HT1080 (cell line): ENCODE measurements at regions not wholly inside any gene's neighbourhood (a gene's known extent, or its start where the extent isn't known, plus 50 kb on each side); places are given as distances from the start of the nearest gene placed in this dataset.
"Not testable (repeated sequence)": the region's sequence is repeated elsewhere in the genome, so short reads cannot be mapped to it uniquely, and the experiment has no call there.

Experiments
- DNase-seq: peaks from one replicate; pipeline ENCODE4 v3.0.0-alpha.2; 2015; ENCODE audit warnings: low read depth

- DNase-seq: no peak
Measured at GRCh38 chr1:99062192-99062591, 57.5 kb upstream of the PLPPR5 start.

DNA sequence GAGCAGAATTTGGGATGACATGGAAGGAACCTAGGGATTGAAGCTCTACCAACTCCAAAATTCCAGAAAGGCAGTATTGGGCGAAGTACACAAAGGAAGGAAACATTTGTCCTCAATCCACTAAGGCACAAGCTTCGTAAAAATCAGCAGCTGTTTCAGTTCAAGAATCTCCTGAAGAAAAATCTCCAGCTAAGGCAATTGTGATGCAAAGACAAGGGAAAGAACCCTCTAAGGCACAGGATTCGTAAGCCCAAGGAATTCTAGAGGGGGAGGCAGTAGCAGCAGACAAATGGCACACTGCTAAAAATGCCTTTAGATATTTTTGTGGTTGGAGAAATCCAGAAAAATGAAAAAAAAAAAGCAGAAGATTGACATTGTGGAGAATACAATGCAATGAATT is 64.5 kb upstream of the PLPPR5 start:
- no peak for DNase-seq

DNA sequence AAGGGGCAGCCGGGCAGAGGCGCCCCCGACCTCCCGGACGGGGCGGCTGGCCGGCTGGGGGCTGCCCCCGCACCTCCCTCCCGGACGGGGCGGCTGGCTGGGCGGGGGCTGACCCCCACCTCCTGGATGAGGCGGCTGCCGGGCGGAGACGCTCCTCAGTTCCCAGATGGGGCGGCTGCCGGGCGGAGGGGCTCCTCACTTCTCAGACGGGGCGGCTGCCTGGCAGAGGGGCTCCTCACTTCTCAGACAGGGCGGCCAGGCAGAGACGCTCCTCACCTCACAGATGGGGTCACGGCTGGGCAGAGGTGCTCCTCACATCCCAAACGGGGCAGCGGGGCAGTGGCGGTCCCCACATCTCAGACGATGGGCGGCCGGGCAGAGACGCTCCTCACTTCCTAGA is 73.9 kb upstream of the PLPPR5 start:
- not testable (repeated sequence) for DNase-seq

DNA sequence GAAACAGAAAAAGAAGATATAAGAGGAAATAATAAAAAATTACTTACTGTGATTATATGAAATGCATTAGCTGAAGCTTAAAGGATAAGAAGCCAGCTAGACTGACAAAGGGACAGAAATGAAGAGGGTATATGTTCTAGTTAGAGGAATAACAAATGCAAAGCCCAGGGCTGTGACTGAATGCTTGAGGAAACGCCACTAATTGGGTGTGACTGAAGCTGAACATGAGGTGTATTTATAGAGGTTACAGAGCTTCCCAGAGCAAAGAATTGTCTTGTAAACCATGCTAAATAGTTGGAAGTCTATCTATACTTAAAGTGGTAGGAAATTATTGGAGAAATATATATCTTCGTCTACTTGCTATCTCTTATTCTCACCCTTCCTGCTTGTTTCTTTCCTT is 77.7 kb upstream of the PLPPR5 start:
- no peak for DNase-seq

- DNase-seq: no peak
Measured at GRCh38 chr1:99083338-99083737, 78.7 kb upstream of the PLPPR5 start.

- no peak for DNase-seq
Measured at GRCh38 chr1:99084562-99084961, 79.9 kb upstream of the PLPPR5 start.

DNA sequence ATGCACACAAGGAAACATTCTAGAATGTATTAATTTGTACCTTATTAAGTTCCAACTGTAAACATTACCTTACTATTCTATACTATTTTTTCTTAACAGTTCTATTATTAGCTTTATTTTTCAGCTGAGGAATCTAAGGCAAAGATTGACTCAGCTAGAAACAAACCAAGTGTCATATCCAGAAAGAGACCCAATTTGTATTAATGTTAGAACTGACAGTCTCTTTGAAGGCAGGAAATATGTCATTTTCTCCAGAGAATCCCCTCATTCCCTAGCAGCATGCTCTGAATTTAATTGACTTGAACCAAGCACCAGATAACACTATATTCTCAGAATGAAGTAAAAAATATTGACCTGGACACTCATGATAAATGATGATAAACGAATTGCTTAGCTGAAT is 81.4 kb upstream of the PLPPR5 start:
- no peak for DNase-seq

- no peak for DNase-seq
Measured at GRCh38 chr1:99098589-99098988, 93.9 kb upstream of the PLPPR5 start.

- DNase-seq: no peak
Measured at GRCh38 chr1:99106274-99106673, 101.6 kb upstream of the PLPPR5 start.

GRCh38 chr1:99107680-99108079 is 103.0 kb upstream of the PLPPR5 start:
- DNase-seq: no peak

DNA sequence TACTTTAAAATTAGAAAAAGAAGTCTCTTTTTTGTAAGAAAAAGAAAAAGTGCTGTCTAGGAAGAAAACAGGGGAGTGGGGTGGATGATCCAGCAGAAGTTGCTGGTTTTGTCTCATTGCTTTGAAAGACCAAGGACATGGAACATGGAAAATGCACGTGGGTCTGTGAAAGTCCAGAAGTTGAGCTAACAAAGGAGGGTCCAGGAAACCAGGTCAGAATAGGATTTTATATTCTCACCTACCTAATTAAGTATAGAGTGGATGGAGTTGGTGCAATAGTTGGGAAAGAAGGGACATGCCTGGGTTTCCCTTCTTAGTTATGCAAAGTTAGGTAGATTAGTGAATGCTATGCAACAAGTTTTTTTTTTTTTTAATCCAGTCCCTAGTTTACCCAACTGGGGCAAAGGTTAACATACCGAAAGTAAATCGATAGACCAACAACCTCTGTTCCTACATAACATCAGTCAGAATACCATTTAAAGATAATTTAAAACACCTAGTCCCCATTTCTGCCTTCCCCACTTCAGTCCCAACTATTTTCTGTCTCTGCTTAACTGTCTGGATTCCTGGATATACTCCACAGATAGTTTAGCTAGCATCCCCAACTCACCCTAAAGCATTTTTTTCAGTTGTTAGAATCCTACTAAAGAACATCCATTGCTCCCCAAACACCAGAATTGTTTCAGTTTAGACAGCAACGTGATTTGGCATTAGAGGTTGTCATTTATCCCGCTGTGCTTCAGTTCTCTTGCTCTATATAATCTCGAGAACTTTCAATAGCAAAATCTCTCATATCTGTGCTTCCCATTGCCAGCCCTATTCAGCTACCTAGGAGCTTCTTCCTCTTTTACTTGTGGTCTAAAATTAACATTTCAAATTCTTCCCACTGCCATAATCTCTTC is 105.7 kb upstream of the PLPPR5 start:
- DNase-seq: no peak

DNA sequence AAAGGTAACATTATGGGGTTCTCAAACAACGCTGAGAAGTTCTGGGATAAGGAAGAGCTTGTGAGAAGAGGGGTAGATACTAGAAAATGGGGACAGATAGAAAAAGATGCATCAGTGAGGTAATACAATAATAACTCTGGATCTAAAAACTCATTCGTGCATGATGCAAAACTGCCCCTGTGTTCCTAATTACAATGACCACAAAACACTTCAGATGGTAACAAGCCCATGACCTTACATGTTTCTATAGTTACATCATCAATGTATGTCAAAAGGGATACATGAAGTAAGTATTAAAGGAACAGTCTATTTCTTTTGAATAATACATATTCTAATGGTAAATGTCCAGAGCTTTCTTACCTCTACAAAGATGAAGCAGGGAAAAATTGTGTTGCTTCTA is 110.6 kb upstream of the PLPPR5 start:
- DNase-seq: no peak

- DNase-seq: peak; percentile 40
Measured at GRCh38 chr1:99119188-99119587, 114.5 kb upstream of the PLPPR5 start.

- no peak for DNase-seq
Measured at GRCh38 chr1:99122039-99122438, 117.4 kb upstream of the PLPPR5 start.

GRCh38 chr1:99123936-99124335 is 119.3 kb upstream of the PLPPR5 start:
- DNase-seq: no peak

- DNase-seq: no peak
Measured at GRCh38 chr1:99131546-99131945, 126.9 kb upstream of the PLPPR5 start.

DNA sequence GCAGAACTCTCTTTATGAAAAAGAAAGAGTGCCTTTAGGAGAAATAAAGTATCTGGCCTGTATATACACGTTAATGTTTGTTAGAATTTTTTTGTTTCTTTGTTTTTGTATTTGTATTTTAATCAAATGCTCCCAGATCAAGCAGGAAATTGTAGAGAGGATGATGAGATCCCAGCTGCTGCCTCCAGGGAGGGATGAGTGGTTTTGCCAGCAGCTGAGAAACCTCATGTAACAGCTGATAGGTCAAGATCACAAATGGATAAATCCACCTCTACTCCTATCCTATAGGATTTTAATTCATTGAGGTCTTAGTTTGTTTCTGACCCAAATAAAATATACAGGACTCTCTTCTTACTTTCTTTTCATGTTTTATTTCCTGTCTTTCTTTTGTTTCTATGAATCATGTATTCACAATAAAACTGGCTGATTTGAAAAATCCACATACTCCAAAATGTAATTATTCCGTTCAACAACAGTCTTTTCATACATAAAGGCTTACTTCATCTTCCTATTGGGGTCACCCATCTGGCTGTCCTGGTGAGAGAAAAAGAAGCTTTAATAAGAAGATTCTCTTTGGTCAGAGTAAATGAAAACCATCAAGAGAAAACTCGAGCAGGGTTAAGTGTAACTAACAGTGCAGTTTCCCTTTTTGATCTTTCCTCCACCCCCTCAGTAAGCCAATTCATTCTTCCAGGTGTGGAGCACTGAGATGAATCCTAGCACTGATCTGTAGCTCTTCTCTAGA is 129.3 kb upstream of the PLPPR5 start:
- no peak for DNase-seq

- DNase-seq: no peak
Measured at GRCh38 chr1:99137554-99138206, 126.6 kb upstream of the PLPPR4 start.

- no peak for DNase-seq
Measured at GRCh38 chr1:99139876-99140275, 124.4 kb upstream of the PLPPR4 start.

GRCh38 chr1:99146129-99146848 is 118.0 kb upstream of the PLPPR4 start:
- DNase-seq: no peak

DNA sequence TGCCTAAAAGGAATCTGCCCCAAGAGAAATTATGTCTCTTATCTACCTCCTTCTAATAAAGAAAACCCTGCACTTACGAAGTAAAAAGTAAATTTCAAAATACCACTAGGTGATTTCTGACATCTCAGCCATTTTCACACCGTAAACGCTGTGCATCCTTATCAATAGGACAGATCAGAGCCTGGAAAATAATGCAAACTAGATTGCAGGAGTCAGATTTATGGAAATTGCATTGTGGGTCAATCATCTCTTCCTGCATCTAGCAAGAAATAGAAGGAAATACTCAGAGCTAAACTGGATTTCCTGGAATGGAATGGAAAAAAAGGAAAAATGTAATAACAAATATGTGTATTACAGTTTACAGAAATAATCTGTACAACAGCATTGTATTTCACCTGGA is 114.3 kb upstream of the PLPPR4 start:
- DNase-seq: no peak

- no peak for DNase-seq
Measured at GRCh38 chr1:99152132-99152531, 112.2 kb upstream of the PLPPR4 start.
